ENCODE measurements at regions not wholly inside any gene's neighbourhood (a gene's known extent, or its start where the extent isn't known, plus 50 kb on each side); places are given as distances from the start of the nearest gene placed in this dataset.

DNA sequence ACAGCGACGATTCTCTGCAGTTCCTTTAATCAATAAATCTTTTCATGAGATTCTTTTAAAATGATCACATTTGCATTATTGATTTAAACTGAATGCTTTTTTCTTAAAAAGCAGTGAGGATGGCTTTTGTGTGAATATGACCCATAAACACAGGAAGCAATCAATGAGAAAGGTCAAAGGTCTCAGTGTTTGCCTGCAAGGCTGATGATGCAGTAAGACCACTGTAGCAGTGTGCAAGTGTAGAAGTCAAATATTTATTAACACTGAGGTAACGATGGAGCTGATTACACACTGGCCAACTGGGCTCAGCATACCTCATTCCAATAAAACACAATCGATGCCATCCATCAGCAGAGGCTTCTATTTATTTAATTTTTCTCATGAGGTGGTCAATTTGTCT, 633.5 kb downstream of the DCDC2C start:
- H3K4me3 ChIP-seq (replicated peaks in 1 of 2; ENCODE audit: low read depth in 2 of 2, low read length in 2 of 2): no peak overlapping the region
- TF ChIP-seq, protein P1, sequence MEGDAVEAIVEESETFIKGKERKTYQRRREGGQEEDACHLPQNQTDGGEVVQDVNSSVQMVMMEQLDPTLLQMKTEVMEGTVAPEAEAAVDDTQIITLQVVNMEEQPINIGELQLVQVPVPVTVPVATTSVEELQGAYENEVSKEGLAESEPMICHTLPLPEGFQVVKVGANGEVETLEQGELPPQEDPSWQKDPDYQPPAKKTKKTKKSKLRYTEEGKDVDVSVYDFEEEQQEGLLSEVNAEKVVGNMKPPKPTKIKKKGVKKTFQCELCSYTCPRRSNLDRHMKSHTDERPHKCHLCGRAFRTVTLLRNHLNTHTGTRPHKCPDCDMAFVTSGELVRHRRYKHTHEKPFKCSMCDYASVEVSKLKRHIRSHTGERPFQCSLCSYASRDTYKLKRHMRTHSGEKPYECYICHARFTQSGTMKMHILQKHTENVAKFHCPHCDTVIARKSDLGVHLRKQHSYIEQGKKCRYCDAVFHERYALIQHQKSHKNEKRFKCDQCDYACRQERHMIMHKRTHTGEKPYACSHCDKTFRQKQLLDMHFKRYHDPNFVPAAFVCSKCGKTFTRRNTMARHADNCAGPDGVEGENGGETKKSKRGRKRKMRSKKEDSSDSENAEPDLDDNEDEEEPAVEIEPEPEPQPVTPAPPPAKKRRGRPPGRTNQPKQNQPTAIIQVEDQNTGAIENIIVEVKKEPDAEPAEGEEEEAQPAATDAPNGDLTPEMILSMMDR (IDR thresholded peaks at IDR 0.05; ENCODE audit: low read depth, low read length): no peak

DNA sequence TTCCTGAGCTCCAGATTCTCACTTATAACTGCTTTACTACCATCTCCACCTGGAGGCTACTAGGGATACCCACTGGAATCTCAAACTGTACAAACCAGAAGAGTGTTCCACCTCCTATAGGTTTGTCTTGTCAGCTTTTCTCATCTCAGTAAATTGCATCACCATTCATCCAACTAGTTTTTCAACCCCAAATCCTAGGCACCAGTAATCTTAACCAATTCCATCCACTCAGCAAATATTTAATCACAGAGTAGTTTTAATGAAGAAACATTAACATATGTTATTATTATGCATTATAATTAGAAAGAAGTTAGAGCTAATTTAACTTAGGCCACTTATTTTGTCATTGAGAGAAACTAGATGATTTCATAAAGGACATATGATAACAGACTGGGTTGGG, 635.0 kb downstream of the DCDC2C start:
- TF ChIP-seq, protein P1 (IDR thresholded peaks at IDR 0.05; ENCODE audit: low read depth, low read length): no peak
- DNase-seq (ENCODE audit: low read depth in 2 of 2): no peak
- H3K4me3 ChIP-seq (replicated peaks in 1 of 2; ENCODE audit: low read depth in 2 of 2, low read length in 2 of 2): no peak overlapping the region

More for the DNA sequence above, 633.5 kb downstream of the DCDC2C start:
- no peak for DNase-seq (ENCODE audit: low read depth in 2 of 2)

DNA sequence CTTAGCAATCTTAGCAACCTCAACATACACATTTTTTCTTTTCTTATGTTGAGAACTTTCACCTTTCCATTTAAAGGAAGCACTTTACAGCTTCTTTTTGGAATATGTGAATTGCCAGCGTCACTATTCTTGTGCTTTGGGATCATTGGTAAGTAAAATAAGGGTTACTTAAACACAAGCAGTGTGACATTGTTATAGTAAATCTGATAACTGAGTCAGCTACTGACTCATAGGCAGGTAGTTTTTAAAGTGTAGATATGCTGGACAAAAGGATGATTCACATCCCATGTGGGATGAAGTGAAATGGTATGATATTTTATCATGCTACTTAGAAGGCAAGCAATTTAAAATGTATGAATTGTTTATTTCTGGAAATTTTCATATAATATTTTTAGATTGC, 637.2 kb downstream of the DCDC2C start:
- TF ChIP-seq, protein P1 (IDR thresholded peaks at IDR 0.05; ENCODE audit: low read depth, low read length): no peak
- DNase-seq (ENCODE audit: low read depth in 2 of 2): peak in 1 of 2 donors; percentile 0
- no peak overlapping the region for H3K4me3 ChIP-seq (replicated peaks in 1 of 2; ENCODE audit: low read depth in 2 of 2, low read length in 2 of 2)

DNA sequence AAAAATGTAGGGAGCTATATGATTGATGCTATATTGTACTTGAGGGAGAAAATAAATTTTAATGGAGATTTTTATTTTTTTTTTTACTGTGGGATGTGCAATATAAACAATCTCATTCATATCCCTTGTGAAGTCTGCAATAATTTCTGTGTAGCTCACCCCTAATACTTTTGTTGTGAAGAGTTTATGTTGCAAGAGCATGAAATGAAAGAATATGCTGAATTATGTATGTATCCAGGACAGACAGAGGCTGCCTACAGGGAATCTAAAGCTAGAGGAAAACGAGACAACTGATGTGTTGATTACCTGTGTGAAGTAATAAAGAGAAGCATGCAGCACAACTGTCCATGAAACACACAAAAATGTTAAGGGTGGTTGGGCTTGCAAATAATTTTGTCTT, 643.3 kb downstream of the DCDC2C start:
- no peak overlapping the region for H3K4me3 ChIP-seq (replicated peaks in 1 of 2; ENCODE audit: low read depth in 2 of 2, low read length in 2 of 2)
- TF ChIP-seq, protein P1 (IDR thresholded peaks at IDR 0.05; ENCODE audit: low read depth, low read length): no peak
- no peak for DNase-seq (ENCODE audit: low read depth in 2 of 2)

DNA sequence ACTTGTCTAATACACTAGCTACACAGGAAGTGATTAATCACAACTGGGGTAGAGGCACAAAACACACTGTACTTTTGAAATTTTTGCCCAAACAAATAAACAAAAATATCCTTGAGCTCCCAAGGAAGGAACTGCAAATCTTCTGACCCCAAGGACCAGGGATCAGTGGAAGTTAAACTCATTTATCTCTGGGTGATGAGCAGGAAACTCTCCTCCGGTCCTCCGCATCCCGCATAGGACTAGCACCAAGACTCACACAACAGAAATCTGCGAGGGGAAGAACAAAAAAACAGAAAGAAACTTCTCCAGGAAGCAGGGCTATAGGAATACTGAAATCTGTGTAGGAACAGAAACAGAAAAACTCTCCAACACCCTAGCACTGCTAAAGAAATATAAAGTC, 650.3 kb downstream of the DCDC2C start:
- TF ChIP-seq, protein P1 (IDR thresholded peaks at IDR 0.05; ENCODE audit: low read depth, low read length): no peak
- H3K4me3 ChIP-seq (replicated peaks in 1 of 2; ENCODE audit: low read depth in 2 of 2, low read length in 2 of 2): no peak overlapping the region
- DNase-seq (ENCODE audit: low read depth in 2 of 2): no peak

DNA sequence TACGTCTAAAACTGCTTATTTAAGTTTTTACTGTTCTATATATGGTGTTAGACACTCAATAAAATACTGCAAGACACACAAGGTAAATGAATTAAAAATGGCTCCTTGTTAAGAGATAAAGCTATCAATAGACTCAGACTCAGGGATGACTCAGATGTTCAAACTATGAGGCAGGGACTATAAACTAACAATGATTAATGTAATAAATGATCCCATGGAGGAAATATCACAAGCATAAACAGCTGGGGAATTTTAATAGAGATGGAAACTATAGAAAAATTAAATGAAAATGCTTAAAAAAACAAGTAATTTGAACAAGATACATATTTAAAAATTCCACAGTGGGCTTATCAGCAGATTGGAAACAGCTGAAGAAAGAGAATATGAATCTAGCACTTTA, 650.8 kb downstream of the DCDC2C start:
- no peak for DNase-seq (ENCODE audit: low read depth in 2 of 2)
- no peak overlapping the region for H3K4me3 ChIP-seq (replicated peaks in 1 of 2; ENCODE audit: low read depth in 2 of 2, low read length in 2 of 2)
- TF ChIP-seq, protein P1 (IDR thresholded peaks at IDR 0.05; ENCODE audit: low read depth, low read length): no peak

DNA sequence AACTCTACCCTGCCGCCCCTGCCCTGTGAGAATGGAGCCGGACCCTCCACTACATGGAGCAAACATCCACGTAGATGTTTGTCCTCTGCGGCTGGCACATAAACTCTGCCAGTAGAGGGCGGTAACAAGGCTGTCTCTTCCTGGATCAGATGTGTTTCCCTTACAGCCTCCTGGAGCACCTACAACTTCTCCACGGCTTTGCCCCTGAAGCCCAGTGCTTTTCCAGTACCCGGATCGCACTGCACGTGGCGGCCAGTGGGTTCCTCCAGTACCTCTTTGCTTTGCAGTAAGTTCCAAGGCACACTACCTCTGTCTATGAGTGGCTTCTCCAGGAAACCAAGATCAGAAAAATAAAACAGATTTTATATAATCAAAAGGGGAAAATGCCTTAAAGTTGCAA, 651.3 kb downstream of the DCDC2C start:
- no peak for DNase-seq (ENCODE audit: low read depth in 2 of 2)
- TF ChIP-seq, protein P1 (IDR thresholded peaks at IDR 0.05; ENCODE audit: low read depth, low read length): no peak

More for the DNA sequence above, 651.3 kb downstream of the DCDC2C start:
- no peak overlapping the region for H3K4me3 ChIP-seq (replicated peaks in 1 of 2; ENCODE audit: low read depth in 2 of 2, low read length in 2 of 2)

Data from cardiac fibroblast (primary cell).